Right atrium auricular region (tissue), 2 donors: ENCODE measurements at regions not wholly inside any gene's neighbourhood (a gene's known extent, or its start where the extent isn't known, plus 50 kb on each side); places are given as distances from the start of the nearest gene placed in this dataset.
"Not testable (repeated sequence)": the region's sequence is repeated elsewhere in the genome, so short reads cannot be mapped to it uniquely, and the experiment has no call there.

Experiments
- DNase-seq: peaks from one replicate; pipeline ENCODE4 v3.0.0-alpha.2; 2019; ENCODE audit warnings: low spot score
- H3K27ac ChIP-seq, 2 donors: fragments of 200-600 bp; sonication (generic); 1 replicate in 1 of 2; 2 replicates in 1 of 2; pipeline ENCODE4 v1.5.1; 2016 to 2019
- H3K27me3 ChIP-seq, 2 donors: fragments of 200-600 bp; sonication (generic); one replicate each; pipeline versions ENCODE4 v1.5.1 to v1.6.0; 2017 to 2019
- H3K36me3 ChIP-seq: fragments of 200-600 bp; sonication (generic); one replicate; pipeline ENCODE4 v1.5.1; 2016
- H3K4me1 ChIP-seq, 2 donors: fragments of 200-600 bp; sonication (generic); one replicate each; pipeline versions ENCODE4 v1.5.1 to v1.6.0; 2017 to 2019
- H3K4me3 ChIP-seq, 2 donors: fragments of 200-600 bp; sonication (generic); 1 replicate in 1 of 2; 2 replicates in 1 of 2; pipeline ENCODE4 v1.5.1; 2017 to 2019; ENCODE audit warnings: mild to moderate bottlenecking in 1 of 2, moderate library complexity in 1 of 2
- H3K9me3 ChIP-seq, 2 donors: fragments of 200-600 bp; sonication (generic); one replicate each; pipeline ENCODE4 v1.5.1; 2019
- TF ChIP-seq, protein P1 (sequence below), 2 donors: fragments of 200-600 bp; sonication (generic); IDR thresholded peaks; one replicate each; pipeline ENCODE4 v1.5.1; 2019; ENCODE audit warnings: antibody characterized with exemption in 2 of 2

DNA sequence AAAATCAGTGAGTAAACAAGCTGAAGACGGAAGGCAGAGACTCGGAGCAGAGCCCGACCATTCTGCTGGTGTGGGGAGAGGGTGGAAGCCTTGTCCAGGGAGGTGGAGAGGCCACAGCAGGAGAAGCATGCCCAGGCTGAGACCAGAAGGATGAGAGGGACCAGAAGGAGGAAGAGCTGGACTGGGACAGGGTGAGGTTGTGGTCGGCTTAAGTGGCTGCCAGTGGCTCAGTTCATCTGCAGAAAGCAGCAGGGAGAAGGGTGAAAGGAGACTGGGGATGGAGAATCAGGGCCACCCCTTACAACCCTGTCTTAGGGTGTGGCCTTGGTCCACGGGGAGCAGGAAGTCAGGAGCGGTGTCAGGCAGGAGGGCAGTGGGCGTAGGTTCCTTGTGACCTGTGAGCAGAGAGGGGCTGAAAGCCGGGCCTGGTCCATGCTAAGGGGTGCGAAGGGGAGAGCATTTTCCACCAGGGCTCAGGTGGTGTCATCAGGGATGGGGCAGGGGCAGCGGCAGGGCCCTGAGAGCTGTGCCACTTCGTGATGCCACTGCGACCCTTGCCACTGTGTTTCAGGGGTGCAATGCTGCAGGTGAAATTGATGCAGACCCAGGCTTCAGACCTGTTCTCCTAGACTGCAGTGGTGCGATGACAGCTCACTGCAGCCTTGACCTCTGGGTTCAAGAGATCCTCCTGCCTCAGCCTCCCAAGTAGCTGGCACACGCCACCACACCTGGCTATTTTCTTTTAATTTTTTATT lies 81.1 kb downstream of the TTLL2 start:
- H3K27me3 ChIP-seq: no peaks in the 10 kb centered on the region
- DNase-seq: no peak
- H3K4me1 ChIP-seq: no peaks in the 10 kb centered on the region
- no peaks in the 10 kb centered on the region for H3K9me3 ChIP-seq
- no peak overlapping the region for H3K4me3 ChIP-seq
- TF ChIP-seq, protein P1, sequence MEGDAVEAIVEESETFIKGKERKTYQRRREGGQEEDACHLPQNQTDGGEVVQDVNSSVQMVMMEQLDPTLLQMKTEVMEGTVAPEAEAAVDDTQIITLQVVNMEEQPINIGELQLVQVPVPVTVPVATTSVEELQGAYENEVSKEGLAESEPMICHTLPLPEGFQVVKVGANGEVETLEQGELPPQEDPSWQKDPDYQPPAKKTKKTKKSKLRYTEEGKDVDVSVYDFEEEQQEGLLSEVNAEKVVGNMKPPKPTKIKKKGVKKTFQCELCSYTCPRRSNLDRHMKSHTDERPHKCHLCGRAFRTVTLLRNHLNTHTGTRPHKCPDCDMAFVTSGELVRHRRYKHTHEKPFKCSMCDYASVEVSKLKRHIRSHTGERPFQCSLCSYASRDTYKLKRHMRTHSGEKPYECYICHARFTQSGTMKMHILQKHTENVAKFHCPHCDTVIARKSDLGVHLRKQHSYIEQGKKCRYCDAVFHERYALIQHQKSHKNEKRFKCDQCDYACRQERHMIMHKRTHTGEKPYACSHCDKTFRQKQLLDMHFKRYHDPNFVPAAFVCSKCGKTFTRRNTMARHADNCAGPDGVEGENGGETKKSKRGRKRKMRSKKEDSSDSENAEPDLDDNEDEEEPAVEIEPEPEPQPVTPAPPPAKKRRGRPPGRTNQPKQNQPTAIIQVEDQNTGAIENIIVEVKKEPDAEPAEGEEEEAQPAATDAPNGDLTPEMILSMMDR (IDR thresholded peaks at IDR 0.05): no peak
- H3K36me3 ChIP-seq: no peaks in the 10 kb centered on the region
- no peak overlapping the region for H3K27ac ChIP-seq

DNA sequence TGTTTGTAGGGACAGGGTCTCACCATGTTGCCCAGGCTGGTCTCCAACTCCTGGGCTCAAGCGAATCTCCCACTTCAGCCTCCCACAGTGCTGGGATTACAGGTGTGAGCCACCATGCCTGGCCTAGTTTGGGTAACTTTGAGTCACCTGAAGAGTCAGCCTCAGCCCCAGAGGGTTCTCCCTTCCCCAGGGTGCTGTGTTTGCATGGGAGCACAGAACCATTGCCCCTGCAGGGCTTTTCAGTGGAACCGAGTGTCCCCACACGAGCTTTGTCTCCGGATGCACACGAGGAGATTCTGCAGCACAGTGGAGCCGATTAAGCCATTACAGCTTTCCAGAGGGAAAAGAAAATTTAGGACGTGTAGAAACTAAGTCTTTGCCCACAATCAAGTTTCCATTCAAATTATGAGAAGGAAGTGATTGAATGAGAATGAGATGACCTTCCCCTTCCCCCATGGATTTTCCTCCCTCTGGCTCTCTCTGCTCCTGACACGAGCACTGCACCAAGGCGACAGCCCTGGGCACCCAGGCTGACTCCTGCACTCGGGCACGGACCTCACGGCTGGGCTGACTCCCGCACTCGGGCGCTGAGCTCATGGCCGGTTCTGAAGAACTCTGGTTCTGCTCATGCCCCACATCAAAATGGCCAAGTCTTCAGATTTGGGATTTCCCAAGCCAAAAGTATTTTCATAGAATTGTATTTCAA lies 81.8 kb downstream of the TTLL2 start:
- H3K27ac ChIP-seq, DNase-seq, H3K9me3 ChIP-seq, H3K27me3 ChIP-seq, H3K36me3 ChIP-seq, H3K4me3 ChIP-seq, H3K4me1 ChIP-seq: not testable (repeated sequence)

GRCh38 chr6:167407239-167408064 lies 82.6 kb downstream of the TTLL2 start:
- TF ChIP-seq, protein P1 (IDR thresholded peaks at IDR 0.05): no peak
- Histone ChIP-seq H3K4me1 (no peaks in the 10 kb centered on the region), H3K27ac (no peak overlapping the region), H3K4me3 (no peak overlapping the region), H3K36me3 (no peaks in the 10 kb centered on the region), H3K27me3 (no peaks in the 10 kb centered on the region), H3K9me3 (no peaks in the 10 kb centered on the region)
- no peak for DNase-seq

- no peaks in the 10 kb centered on the region for H3K36me3 ChIP-seq
- H3K27me3 ChIP-seq: no peaks in the 10 kb centered on the region
- H3K4me3 ChIP-seq: no peak overlapping the region
- no peaks in the 10 kb centered on the region for H3K9me3 ChIP-seq
- no peaks in the 10 kb centered on the region for H3K4me1 ChIP-seq
- H3K27ac ChIP-seq: no peak overlapping the region
- DNase-seq: no peak
- TF ChIP-seq, protein P1 (IDR thresholded peaks at IDR 0.05): no peak
Measured at GRCh38 chr6:167408235-167408869, 83.5 kb downstream of the TTLL2 start.

DNA sequence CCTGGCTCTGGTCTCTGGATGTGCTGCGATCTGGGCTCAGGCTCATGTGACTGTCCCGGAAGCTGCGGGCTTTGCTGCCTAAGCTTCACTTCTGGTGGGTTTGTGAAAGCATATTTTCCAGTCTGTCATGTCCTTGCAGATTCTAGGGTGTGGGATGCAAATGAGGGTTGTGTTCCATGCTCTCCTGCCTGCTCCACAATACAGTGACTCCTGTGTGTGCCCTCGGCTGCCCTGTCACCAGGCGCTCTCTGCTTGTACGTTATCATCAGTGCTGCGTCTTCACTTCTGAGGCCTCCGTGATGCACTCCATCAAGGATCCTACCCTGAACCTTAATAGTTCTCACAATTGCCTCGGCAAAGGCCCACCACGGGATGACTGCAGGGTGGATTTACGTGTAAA lies 84.2 kb downstream of the TTLL2 start:
- no peaks in the 10 kb centered on the region for H3K27me3 ChIP-seq
- H3K4me3 ChIP-seq: no peak overlapping the region
- no peak for DNase-seq
- TF ChIP-seq, protein P1 (IDR thresholded peaks at IDR 0.05): no peak
- H3K27ac ChIP-seq: no peak overlapping the region
- H3K4me1 ChIP-seq: no peaks in the 10 kb centered on the region
- H3K36me3 ChIP-seq: no peaks in the 10 kb centered on the region
- no peaks in the 10 kb centered on the region for H3K9me3 ChIP-seq
